ENCODE measurements at regions not wholly inside any gene's neighbourhood (a gene's known extent, or its start where the extent isn't known, plus 50 kb on each side); places are given as distances from the start of the nearest gene placed in this dataset.

DNA sequence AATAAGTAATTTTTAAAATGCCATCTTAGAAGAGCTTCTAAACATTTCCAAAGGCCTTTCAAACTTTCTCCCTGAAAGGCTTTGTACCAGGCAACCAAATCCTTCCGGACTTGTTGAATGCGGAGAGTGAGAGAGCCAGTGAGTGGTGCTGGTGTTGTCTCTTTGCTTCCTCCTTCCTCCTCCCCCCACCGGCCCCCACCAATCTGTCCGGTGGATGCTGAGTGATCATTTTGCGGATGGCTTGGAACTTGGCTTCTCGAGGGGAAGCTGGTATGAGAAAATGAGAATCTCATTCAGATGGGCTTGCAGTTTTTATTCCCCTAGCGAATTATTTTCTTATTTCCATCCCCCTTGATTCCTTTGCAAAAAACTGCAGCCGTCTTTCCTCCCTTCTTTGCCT is 97.3 kb downstream of the ANKRD60 start:
- Mint-ChIP-seq H3K9me3 (peaks cover 8% of the 10 kb centered on the region; the same call in 1 of the 3 replicates), H3K36me3 (ENCODE audit: low read depth) (no peaks in the 10 kb centered on the region; the same call in 2 of the 3 replicates), H3K27me3 (ENCODE audit: insufficient read depth, low read depth, poor library complexity) (peaks cover 7% of the 10 kb centered on the region), H3K4me3 (peak overlapping the region; percentile 10; the same call in 1 of the 3 replicates), H3K4me1 (peaks cover 37% of the 10 kb centered on the region), H3K27ac (no peak overlapping the region)
- Histone ChIP-seq H2AFZ (peak overlapping the region; percentile 83), H3F3A (replicated peaks; ENCODE audit: low read depth) (no peaks in the 10 kb centered on the region), H4K20me1 (replicated peaks; ENCODE audit: insufficient read depth) (no peaks in the 10 kb centered on the region), H3K4me3 (no peak overlapping the region), H3K27ac (ENCODE audit: low read depth) (no peak overlapping the region), H3K9me2 (ENCODE audit: insufficient read depth) (no peaks in the 10 kb centered on the region), H3K36me3 (ENCODE audit: insufficient read depth) (no peaks in the 10 kb centered on the region), H3K4me2 (peak overlapping the region; percentile 64), H3K27me3 (ENCODE audit: insufficient read depth) (no peaks in the 10 kb centered on the region), H3K79me2 (replicated peaks; ENCODE audit: insufficient read depth) (no peaks in the 10 kb centered on the region), H3K4me1 (ENCODE audit: insufficient read depth) (peaks cover 22% of the 10 kb centered on the region)
- ATAC-seq (peak; percentile 61), DNase-seq (ENCODE audit: low spot score) (no peak)
- TF ChIP-seq NANOG (IDR thresholded peaks at IDR 0.05; ENCODE audit: borderline replicate concordance) (no peak), EZH2phosphoT487 (IDR thresholded peaks at IDR 0.05; ENCODE audit: unreplicated experiment) (no peak), CREB1 (CRISPR knock-in tag; IDR thresholded peaks at IDR 0.05; ENCODE audit: low read depth) (no peak), ZNF331 (CRISPR knock-in tag; IDR thresholded peaks at IDR 0.05; ENCODE audit: low read depth) (no peak), ZNF114 (CRISPR knock-in tag; IDR thresholded peaks at IDR 0.05) (no peak), POLR2AphosphoS5 (IDR thresholded peaks at IDR 0.05; ENCODE audit: low read depth) (no peak), STAT1 (IDR thresholded peaks at IDR 0.05; ENCODE audit: unreplicated experiment) (no peak), EZH2 (IDR thresholded peaks at IDR 0.05; ENCODE audit: low read depth, unreplicated experiment) (no peak), JUNB (IDR thresholded peaks at IDR 0.05; ENCODE audit: unreplicated experiment) (no peak)
- TF ChIP-seq, protein P1, sequence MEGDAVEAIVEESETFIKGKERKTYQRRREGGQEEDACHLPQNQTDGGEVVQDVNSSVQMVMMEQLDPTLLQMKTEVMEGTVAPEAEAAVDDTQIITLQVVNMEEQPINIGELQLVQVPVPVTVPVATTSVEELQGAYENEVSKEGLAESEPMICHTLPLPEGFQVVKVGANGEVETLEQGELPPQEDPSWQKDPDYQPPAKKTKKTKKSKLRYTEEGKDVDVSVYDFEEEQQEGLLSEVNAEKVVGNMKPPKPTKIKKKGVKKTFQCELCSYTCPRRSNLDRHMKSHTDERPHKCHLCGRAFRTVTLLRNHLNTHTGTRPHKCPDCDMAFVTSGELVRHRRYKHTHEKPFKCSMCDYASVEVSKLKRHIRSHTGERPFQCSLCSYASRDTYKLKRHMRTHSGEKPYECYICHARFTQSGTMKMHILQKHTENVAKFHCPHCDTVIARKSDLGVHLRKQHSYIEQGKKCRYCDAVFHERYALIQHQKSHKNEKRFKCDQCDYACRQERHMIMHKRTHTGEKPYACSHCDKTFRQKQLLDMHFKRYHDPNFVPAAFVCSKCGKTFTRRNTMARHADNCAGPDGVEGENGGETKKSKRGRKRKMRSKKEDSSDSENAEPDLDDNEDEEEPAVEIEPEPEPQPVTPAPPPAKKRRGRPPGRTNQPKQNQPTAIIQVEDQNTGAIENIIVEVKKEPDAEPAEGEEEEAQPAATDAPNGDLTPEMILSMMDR (conservative IDR thresholded peaks at IDR 0.05; ENCODE audit: low read depth in 2 of 2) = no peak
- TF ChIP-seq, protein P2, sequence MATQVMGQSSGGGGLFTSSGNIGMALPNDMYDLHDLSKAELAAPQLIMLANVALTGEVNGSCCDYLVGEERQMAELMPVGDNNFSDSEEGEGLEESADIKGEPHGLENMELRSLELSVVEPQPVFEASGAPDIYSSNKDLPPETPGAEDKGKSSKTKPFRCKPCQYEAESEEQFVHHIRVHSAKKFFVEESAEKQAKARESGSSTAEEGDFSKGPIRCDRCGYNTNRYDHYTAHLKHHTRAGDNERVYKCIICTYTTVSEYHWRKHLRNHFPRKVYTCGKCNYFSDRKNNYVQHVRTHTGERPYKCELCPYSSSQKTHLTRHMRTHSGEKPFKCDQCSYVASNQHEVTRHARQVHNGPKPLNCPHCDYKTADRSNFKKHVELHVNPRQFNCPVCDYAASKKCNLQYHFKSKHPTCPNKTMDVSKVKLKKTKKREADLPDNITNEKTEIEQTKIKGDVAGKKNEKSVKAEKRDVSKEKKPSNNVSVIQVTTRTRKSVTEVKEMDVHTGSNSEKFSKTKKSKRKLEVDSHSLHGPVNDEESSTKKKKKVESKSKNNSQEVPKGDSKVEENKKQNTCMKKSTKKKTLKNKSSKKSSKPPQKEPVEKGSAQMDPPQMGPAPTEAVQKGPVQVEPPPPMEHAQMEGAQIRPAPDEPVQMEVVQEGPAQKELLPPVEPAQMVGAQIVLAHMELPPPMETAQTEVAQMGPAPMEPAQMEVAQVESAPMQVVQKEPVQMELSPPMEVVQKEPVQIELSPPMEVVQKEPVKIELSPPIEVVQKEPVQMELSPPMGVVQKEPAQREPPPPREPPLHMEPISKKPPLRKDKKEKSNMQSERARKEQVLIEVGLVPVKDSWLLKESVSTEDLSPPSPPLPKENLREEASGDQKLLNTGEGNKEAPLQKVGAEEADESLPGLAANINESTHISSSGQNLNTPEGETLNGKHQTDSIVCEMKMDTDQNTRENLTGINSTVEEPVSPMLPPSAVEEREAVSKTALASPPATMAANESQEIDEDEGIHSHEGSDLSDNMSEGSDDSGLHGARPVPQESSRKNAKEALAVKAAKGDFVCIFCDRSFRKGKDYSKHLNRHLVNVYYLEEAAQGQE (IDR thresholded peaks at IDR 0.05; ENCODE audit: unreplicated experiment) = no peak
- TF ChIP-seq, protein P3, sequence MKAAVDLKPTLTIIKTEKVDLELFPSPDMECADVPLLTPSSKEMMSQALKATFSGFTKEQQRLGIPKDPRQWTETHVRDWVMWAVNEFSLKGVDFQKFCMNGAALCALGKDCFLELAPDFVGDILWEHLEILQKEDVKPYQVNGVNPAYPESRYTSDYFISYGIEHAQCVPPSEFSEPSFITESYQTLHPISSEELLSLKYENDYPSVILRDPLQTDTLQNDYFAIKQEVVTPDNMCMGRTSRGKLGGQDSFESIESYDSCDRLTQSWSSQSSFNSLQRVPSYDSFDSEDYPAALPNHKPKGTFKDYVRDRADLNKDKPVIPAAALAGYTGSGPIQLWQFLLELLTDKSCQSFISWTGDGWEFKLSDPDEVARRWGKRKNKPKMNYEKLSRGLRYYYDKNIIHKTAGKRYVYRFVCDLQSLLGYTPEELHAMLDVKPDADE (IDR thresholded peaks at IDR 0.05) = no peak
- TF ChIP-seq, protein P4, sequence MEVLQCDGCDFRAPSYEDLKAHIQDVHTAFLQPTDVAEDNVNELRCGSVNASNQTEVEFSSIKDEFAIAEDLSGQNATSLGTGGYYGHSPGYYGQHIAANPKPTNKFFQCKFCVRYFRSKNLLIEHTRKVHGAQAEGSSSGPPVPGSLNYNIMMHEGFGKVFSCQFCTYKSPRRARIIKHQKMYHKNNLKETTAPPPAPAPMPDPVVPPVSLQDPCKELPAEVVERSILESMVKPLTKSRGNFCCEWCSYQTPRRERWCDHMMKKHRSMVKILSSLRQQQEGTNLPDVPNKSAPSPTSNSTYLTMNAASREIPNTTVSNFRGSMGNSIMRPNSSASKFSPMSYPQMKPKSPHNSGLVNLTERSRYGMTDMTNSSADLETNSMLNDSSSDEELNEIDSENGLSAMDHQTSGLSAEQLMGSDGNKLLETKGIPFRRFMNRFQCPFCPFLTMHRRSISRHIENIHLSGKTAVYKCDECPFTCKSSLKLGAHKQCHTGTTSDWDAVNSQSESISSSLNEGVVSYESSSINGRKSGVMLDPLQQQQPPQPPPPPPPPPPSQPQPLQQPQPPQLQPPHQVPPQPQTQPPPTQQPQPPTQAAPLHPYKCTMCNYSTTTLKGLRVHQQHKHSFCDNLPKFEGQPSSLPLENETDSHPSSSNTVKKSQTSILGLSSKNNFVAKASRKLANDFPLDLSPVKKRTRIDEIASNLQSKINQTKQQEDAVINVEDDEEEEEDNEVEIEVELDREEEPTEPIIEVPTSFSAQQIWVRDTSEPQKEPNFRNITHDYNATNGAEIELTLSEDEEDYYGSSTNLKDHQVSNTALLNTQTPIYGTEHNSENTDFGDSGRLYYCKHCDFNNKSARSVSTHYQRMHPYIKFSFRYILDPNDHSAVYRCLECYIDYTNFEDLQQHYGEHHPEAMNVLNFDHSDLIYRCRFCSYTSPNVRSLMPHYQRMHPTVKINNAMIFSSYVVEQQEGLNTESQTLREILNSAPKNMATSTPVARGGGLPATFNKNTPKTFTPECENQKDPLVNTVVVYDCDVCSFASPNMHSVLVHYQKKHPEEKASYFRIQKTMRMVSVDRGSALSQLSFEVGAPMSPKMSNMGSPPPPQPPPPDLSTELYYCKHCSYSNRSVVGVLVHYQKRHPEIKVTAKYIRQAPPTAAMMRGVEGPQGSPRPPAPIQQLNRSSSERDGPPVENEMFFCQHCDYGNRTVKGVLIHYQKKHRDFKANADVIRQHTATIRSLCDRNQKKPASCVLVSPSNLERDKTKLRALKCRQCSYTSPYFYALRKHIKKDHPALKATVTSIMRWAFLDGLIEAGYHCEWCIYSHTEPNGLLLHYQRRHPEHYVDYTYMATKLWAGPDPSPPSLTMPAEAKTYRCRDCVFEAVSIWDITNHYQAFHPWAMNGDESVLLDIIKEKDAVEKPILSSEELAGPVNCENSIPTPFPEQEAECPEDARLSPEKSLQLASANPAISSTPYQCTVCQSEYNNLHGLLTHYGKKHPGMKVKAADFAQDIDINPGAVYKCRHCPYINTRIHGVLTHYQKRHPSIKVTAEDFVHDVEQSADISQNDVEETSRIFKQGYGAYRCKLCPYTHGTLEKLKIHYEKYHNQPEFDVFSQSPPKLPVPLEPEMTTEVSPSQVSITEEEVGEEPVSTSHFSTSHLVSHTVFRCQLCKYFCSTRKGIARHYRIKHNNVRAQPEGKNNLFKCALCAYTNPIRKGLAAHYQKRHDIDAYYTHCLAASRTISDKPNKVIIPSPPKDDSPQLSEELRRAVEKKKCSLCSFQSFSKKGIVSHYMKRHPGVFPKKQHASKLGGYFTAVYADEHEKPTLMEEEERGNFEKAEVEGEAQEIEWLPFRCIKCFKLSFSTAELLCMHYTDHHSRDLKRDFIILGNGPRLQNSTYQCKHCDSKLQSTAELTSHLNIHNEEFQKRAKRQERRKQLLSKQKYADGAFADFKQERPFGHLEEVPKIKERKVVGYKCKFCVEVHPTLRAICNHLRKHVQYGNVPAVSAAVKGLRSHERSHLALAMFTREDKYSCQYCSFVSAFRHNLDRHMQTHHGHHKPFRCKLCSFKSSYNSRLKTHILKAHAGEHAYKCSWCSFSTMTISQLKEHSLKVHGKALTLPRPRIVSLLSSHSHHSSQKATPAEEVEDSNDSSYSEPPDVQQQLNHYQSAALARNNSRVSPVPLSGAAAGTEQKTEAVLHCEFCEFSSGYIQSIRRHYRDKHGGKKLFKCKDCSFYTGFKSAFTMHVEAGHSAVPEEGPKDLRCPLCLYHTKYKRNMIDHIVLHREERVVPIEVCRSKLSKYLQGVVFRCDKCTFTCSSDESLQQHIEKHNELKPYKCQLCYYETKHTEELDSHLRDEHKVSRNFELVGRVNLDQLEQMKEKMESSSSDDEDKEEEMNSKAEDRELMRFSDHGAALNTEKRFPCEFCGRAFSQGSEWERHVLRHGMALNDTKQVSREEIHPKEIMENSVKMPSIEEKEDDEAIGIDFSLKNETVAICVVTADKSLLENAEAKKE (CRISPR knock-in tag; IDR thresholded peaks at IDR 0.05) = no peak
